HG03060 (cell line): ENCODE measurements at regions not wholly inside any gene's neighbourhood (a gene's known extent, or its start where the extent isn't known, plus 50 kb on each side); places are given as distances from the start of the nearest gene placed in this dataset.
"Not testable (repeated sequence)": the region's sequence is repeated elsewhere in the genome, so short reads cannot be mapped to it uniquely, and the experiment has no call there.

Experiments
- ATAC-seq: cut with Tn5 transposase; IDR thresholded peaks from one replicate; pipeline ENCODE4 v1.9.1; 2021; ENCODE audit warnings: low read depth, moderate number of reproducible peaks; ENCODE audit not compliant: unreplicated experiment

- no peak for ATAC-seq
Measured at GRCh38 chr15:36414670-36415069, 164.8 kb upstream of the CDIN1 start.

DNA sequence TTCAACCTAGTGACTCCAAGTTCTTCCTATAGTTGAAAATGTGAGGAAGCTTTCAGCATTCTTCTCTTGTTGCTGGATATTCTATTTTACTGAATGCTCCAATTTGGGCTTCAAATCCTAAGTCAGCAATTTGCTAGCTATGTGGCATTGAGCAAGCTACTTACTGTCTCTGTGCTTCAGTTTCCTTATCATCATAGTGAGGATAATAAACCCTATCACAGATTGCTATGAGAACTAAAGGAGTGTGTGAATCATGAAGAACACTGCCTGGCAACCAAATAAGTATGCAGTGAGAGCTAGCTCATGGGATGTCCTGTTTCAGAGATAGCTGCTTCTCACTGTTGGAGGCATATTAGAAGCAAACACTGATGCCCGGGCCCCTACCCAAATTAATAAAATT, 163.8 kb upstream of the CDIN1 start:
- no peak for ATAC-seq

- no peak for ATAC-seq
Measured at GRCh38 chr15:36422631-36423030, 156.8 kb upstream of the CDIN1 start.

GRCh38 chr15:36426691-36427090, 152.7 kb upstream of the CDIN1 start:
- ATAC-seq, result no peak

DNA sequence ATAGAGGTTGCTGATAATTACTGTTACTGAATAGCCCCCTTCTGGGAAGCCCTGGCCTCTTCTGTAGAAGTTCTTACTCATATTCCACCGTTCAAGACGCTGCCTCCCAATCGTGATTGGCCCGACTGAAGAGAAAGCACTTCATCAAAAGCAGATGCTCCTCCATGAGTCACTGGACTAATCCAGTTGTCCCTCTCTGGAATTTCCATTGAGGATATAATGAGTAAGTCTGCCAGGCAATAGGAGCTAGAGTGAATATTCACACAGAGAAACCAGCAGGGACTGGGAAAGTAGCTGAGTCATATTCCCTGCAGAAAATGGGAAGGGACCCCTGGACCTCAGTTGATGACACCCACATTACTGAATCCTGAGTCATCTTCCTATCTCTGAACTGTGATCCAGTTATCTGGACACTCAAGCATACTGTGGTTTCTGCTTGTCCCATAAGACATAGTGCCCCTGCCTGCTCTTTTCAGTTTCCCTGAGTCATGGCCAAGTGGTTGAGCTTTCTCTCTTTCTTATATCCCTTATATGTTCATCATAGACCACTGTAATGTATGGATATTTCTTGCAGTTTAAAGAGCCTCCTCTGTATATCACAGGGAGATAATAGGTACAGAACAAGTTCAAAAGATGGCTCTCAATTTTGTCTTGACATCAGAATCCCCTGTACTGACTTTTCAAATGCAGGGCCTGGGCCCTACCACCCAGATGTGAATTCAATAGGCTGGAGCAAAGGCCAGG, 151.2 kb upstream of the CDIN1 start:
- ATAC-seq, result no peak

DNA sequence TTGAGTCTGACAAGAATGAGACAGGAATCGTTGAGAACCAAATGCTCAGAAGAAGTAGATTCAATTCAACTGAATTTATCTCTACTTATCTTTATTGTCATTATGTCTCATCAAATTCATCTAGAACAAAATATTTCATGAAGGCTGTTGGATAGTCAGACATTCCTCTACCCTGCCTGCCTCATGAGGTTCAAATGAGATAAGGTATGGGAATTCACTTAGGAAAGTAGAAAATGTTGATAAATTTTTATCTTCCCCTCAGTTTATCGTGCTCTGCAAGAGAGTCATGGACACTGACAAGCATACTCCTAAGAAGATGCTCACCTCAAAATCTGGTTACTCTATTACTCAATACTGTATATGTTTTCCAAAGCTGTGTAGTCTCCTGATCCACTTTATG, 149.7 kb upstream of the CDIN1 start:
- ATAC-seq, result no peak

DNA sequence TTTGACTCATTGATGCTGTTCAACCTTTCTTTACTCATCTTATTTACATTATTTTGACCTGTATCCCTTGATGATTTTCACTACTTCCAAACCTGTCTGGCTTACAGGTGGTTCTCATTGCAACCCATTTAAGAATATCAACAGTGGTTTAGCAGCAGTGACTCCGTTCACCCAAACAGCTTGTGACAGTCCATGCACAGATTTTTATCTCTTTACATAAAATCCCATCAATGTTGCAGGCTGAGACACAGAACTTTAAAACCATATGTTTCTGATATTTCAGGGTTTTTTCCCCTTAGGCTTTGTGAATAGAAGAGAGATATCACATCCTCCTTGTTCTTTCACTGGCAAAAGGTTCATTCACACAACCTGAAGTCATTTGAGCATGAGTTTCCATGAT, 149.1 kb upstream of the CDIN1 start:
- no peak for ATAC-seq

GRCh38 chr15:36430726-36431265, 148.6 kb upstream of the CDIN1 start:
- ATAC-seq, result no peak

GRCh38 chr15:36432161-36432560, 147.3 kb upstream of the CDIN1 start:
- no peak for ATAC-seq

GRCh38 chr15:36434177-36434576, 145.2 kb upstream of the CDIN1 start:
- ATAC-seq, result no peak

- no peak for ATAC-seq
Measured at GRCh38 chr15:36438499-36438898, 140.9 kb upstream of the CDIN1 start.

- ATAC-seq, result no peak
Measured at GRCh38 chr15:36447373-36447772, 132.1 kb upstream of the CDIN1 start.

DNA sequence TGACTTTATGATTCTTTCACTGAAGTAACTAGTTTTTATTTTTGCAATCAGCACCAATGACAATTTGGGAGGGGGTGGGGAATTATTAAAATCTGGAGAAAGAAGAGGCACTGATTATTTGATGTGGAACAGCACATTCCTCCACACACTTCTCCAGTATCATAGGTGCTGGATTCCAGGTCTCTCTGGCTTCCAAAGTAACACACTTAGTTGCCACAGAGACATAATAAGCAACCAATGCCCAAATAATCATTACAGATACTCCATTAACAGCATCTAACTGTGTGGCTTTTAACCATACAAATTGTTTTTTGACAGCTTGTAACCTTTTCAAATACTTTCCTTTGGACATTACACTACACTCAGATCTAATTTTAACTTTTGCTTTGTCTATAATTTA, 131.0 kb upstream of the CDIN1 start:
- ATAC-seq, result no peak

- no peak for ATAC-seq
Measured at GRCh38 chr15:36449084-36449661, 130.3 kb upstream of the CDIN1 start.

- no peak for ATAC-seq
Measured at GRCh38 chr15:36449662-36450145, 129.7 kb upstream of the CDIN1 start.

GRCh38 chr15:36454244-36454643, 125.2 kb upstream of the CDIN1 start:
- not testable (repeated sequence) for ATAC-seq

GRCh38 chr15:36458411-36458810, 121.0 kb upstream of the CDIN1 start:
- no peak for ATAC-seq

DNA sequence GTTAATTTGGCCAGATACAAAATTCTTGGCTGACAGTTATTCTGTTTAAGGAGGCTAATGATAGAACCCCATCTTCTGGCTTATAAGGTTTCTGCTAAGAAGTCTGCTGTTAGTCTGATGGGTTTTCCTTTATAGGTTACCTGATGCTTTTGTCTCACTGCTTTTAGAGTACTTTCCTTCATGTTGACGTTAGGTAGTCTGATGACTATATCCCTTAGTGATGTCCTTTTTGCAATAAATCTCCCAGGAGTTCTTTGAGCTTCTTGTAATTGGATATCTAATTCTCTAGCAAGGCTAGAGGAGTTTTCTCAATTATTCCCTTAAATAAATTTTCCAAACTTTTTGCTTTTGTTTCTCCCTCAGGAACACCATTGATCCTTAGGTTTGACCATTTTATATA, 114.1 kb upstream of the CDIN1 start:
- ATAC-seq, result no peak

DNA sequence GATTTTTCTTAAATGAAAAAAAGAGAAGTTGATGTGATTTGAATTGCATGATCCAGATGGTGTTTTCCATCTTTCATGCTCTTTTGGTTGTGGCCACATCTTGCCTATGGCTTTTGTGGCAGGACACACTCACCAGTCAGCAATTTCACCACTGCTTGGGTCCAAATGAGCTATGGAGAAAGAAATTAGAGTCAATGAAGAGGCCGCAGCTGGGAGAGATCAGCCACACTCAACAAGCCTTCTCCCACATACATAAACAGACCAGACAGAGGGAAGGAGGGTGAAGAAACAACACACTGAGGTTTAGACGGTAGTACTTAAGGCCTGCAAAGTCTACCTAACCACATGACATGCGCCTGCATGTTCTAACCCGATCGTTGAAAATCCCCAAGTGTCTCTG, 110.7 kb upstream of the CDIN1 start:
- no peak for ATAC-seq

- ATAC-seq, result no peak
Measured at GRCh38 chr15:36469311-36469966, 110.0 kb upstream of the CDIN1 start.

GRCh38 chr15:36472672-36473071, 106.8 kb upstream of the CDIN1 start:
- no peak for ATAC-seq

- ATAC-seq, result no peak
Measured at GRCh38 chr15:36478561-36478960, 100.9 kb upstream of the CDIN1 start.
